DMS53 treated with DMSO at 0.1 percent for 48 hours (cell line): ENCODE measurements at regions not wholly inside any gene's neighbourhood (a gene's known extent, or its start where the extent isn't known, plus 50 kb on each side); places are given as distances from the start of the nearest gene placed in this dataset.

Source experiments
- DNase-seq: peaks from one replicate; lab custom pipeline; 2025; ENCODE audit not compliant: unreplicated experiment; lab: John Stamatoyannopoulos, UW

DNA sequence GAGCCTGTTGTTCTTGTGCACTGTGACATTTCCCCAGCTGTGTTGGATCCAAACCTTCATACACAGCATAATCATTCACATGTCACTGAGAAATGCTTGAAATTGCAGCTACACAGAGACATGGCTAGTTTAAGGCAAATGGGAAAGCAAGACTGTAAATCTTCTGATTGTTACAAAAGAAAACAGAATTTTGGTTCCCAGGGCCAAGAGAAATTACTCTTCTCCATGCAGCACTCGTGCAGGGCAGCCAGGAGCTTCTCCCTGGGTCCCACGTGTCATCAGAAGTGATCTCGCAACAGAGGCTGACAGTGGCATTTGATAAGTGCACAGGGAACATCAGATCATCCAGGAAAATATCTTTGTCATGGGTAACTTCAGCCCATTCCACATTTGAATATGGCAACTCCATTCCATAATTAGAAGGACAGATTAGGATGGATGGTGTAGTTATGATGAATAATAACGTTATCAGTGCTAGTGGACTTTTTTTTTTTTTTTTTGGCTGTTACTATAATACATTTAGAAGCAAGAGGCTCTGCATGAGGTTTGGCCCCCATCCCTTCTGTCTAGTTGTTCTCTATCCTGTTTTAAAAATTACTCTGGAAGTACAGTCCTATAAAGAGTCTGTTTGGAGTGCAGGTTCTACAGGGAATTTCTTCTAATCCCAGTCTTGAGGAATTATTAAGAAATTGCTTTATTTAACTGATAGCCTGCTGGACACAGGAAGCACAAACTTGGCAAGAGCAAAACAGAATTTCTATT, 571.0 kb upstream of the NOX3 start:
- no peak for DNase-seq

DNA sequence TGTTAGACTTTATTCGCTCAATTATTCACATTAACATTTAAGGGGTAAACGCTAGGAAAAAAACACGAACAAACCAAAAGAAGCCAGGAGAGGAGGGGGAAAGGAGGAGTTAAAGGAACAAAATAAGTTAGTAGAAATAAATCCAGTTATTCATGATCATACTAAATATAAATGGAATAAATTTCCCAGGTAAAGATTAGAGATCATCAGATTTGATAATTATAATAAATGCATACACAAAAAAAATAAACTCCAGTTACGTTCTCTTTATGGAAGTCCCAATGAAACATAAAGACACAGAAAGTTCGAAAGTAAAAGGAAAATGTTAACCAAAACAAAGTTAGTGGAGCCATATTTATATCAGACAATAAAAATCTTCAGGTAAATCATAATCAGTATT, 568.7 kb upstream of the NOX3 start:
- DNase-seq: no peak

DNA sequence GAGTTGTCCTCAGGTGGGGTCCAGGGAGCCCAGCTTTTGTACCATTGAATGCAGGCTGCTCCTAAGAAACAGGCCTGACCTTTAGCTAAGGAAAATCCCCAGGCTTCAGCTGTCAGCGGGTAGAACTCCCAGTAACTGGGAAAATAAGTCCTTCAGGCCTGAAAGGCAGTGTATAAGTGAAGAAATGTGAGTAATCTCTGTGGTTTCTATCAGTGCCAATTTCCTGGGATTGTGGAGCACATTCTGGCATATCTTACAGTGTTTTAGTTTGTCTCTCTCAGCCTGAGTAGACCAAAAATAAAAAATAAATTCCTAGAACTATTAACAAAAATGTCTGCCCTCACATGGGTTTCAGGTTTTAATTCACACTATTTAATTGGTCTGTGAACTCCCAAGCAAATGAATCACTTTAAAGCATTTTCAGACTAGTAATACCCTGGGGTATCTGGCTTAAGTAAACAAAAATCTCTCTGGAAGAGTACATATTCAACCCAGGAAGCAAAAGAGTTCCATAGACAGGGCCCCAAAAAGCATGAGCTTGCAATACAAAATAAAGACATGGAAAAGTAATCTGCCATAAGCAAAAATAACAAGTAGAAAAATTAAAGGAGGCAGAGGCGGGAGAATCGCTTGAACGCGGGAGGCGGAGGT, 566.2 kb upstream of the NOX3 start:
- DNase-seq: no peak

DNA sequence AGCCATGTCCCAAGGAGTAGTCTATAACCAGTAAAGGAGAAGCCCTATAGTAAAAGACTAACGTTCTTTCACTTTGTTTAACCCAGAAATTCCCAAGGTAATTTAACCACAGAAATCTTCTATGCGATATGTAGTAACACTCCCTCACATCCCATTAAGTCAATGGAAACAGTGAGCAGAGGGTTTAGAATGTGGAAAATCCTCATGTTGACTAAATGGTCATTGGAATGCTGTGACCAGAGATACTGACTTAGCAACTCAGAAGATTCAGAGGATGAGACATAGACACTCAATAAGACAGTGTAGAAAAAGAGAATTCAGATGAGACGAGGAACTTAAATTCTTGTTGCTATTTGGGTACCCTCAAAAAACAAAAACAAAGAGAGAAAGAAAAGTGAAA, 562.2 kb upstream of the NOX3 start:
- DNase-seq: no peak

DNA sequence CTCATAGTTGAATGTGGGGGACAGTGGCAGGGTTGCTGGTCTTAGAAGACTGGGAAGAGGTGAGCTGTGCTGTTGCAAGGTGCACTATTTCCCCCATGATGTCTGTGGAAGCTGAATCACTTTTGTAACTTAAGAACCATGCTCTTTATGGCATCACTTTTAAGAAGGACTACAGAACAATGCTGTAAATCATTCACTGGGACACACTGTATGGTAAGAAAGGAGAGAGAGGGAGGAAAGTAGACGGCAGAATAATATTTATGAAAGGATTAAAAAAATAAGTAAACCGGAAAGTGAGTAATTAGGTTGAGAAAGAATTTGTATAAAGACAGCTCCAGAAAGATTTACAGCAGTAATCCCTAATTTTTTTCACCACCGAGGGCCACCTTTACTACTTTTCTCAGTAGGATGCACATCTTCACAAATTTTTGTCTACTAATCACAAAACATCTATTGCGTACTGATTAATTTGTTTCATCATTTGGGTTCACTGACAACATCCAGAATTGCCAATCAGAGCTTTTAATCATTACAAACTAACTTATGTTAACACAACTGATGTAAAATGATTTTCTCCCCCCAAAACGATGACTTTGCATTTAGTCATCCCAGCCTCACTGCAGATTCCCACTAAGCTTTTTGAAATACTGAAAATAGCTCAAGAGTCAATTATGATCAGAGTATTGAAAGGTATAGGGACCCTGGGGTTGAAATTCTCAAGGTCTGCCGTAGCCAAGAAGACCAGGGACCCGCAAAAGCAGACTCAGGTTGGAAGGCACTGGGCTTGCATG, 560.7 kb upstream of the NOX3 start:
- no peak for DNase-seq

DNA sequence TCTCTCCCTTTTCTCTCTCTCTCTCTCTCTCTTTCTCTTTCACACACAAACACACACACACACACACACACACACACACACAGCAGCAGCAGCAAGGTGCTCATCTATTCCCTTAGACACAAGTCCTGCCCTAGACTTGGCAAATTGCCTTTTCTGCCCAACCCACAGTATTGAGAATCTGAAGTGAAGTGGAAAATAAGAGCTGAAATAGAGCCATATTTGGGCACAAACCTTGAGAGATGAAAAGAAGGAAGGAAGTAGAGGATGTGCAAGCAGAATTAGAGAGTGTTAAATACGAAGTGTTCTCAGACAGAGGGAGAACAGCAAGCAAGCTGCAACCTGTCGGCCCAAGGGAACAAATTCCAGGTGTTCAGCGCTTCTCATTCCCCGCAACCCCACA, 557.5 kb upstream of the NOX3 start:
- DNase-seq: no peak

DNA sequence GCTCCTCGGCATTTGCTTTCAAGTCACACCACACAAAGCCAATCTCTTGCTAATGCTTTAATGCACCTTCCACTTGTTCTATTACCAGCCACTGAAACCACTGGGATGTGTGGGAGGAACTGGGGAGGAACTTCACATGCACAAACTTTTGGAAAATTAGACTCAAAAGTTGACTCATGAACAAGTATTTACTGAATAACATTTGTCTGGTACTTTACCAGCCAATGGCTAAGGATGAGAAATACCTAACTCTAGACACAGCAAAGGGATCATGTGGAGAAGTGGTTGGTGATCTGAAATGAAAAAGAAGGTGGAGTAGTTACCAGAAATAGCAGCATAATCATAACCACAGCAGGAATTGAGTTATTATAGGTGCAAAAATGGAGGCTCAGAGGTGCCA, 554.0 kb upstream of the NOX3 start:
- no peak for DNase-seq

DNA sequence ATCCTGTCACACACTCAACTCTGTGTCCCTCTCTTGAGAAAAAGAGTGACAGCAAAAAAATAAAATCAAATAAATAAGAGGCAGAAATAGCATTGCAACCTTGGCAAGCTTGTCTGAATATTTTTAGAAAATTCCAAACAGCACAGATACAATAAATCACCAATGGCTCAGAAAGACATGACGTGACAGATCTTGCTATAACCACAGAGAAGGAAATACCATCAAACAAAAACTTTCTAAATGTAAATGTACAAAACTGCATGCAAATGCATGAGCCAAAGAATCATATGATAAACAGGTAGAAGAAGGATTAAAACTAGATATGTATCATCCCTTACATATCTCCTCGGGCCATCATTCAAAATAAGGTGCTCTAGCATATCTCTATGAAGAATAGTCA, 549.2 kb upstream of the NOX3 start:
- no peak for DNase-seq

DNA sequence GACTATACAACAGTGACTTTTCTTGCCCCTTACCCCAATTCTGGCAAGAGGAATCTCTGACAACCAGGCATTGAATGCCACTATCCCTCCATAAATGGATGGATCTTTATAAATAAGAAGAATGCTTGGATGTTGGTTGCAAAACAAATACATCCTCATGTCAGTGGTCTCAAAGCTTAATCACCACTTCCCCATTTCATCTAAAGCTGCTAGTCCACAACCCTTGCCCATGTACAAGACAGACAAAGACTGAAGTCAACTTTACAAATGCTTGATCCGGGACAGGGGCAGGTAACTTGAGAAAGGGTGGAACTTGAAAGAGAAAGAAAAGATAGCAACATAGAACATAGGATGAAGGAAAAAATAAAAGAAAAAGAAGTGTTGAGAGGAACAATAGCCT, 540.5 kb upstream of the NOX3 start:
- DNase-seq: no peak

DNA sequence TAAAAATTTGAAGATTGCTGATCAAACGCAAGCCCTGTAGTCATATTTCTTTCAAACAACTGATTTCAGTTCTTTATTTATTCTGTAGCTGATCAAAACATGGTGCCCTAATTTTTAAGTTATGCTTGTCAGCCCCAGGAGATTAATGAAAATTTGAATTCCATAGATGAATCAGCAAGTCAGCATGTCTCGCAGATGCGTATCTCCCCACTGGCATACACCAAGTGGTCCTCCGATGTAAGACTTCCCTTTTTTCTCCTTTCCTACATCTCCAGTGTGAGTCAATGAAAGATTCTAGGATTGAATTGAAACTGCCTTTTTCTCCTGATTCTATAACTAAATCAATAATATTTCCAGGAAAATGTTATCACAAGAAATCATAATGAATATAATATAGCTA, 539.6 kb upstream of the NOX3 start:
- DNase-seq: no peak

DNA sequence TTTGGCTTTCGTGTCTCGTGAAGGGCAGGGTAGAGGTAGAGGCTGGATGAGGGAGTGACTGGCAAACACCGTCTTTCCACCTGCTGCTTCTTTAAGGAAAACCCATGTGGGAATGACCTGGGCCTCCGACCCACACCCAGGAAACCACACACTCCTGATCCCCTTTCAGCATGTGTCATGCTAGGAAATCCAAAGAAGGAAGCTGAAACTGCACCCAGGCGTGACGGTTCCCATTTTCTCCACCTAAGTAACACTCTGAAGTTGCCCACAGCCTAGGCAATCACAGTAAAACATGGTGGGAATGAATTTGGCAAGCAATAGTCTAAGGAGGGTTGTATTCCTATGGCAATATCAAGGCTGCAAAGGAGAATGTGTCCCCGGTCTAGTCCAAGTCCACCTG, 538.4 kb upstream of the NOX3 start:
- no peak for DNase-seq

DNA sequence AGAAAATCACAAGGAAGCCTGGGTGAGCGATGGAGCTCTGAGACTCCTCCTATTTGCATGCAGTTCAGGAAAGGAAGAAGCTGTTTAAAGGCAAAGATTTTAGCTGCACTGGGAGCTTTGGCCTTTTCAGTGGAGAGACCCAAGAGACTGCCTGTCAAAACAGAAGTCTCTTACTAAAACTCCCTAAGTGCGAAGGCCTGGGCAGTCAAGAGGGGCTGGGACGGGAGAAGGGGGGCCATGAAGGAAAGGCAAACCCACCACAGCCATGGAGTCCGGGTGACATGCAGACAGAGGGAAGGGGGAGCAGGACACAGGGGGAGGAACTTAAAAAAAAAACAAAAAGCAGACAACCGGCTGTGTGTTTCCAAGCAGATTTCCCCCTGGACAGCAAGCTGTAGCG, 537.6 kb upstream of the NOX3 start:
- DNase-seq: no peak

DNA sequence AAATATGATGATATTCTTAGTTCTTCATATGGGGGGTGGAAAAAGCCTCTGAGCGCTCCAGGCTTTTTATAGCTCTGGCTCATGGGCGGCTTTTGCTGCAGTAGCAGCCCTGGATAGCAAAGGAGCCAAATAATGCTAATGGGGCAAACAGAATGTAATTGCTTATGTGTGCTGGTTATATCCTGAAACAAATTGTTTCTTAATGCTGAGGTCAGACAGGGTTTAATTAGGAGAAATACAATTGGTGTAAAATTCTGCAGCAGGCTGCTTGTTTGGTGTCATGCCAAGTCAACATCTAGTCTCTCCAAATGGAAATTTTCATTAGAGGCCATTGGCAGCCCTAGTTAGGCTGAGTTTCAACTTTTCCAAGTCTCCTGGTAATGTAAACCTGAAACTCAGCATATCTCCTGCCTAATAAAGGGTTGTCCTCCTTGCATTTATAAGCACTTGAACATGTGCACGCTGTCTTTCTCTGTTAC, 530.1 kb upstream of the NOX3 start:
- DNase-seq: no peak

DNA sequence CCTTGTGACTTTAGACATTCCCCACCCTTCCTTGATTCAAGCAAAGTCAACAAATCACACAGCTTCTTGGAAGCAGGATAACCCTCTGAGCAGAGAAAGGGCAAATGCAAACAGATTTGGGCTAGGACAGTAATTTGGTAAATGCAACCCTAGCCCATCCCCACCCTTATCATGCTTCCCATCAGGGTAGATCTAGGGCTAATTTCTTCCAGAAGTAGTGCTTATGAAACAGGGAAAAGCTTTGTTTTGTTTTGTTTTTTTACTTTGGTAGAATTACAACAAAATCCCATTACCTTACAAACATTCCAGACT, 525.1 kb upstream of the NOX3 start:
- DNase-seq: no peak

DNA sequence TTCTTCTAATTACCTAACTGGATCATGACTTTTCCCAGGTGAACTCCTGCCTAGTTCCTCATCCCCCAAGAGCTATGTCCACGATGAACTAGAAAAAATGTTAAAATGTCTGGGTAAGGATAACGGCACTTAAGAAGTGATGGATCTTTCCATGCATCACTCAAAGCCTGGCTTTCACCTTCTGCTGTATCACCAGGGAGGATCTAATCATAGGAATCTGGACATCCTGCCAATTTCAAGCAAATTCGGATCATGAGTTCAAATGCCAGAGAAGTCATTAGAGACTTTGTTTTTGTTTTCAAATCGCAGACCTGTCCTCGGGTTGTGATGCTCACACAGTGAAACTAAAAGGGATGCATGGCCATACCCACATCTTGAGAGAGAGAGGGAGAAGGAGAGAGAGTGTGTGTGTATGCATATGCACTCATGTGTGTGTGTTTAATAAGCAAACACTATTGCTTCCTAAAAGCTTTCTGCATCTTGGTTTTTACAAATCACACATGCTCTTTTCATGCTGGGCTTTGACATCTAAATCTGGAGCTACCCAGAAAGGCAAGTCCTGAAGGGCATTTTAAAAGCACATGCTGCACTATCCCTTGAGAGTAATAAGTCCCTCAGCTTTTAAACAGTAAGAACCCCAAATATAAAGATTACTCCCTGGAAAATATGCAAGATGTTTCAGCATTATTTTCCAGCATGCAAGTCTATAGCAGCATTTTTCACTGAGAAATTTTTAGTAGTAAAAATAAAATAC, 524.6 kb upstream of the NOX3 start:
- no peak for DNase-seq

DNA sequence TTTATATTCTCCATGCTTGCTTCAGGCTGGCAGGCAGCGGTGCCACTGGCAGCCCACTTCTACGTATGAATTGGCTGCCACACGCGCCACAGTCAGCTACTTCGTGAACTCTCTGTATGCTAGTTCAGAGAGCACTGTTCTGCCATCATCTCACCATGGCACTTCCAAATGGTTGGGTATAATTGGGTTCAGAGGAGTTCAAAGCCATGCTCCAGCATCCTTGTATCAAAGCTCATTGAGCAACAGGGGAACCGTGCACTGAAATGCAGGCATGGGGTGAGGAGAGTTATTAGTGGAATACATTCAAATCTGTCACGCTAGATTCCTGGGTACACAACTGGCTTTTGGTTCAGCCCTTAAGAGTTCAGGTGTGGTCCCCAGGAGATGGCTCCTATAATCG, 519.9 kb upstream of the NOX3 start:
- no peak for DNase-seq

DNA sequence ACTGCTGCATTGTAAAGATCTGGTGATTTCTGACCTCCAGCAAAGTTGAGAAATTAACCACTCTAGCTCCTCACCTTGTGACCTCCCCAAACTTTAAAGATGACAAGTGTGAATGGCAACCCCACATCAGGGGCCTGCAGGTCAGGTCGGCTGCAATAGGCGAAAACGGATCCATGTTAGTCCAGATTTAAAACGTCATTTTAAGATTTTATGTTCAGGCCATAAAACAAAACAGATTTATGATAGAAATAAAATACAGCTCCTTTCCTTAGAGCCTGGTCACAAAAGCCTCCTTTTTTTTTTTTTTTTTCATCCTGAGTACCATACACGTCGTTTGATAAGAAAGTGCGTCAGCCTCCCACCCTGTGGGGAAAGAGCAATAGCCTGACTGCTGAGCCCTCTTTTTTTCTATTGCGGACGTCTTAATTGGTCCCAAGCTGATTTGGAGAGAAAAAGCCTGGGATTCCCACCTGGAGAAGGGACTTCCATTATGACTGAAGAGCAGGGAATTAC, 519.2 kb upstream of the NOX3 start:
- DNase-seq: no peak

DNA sequence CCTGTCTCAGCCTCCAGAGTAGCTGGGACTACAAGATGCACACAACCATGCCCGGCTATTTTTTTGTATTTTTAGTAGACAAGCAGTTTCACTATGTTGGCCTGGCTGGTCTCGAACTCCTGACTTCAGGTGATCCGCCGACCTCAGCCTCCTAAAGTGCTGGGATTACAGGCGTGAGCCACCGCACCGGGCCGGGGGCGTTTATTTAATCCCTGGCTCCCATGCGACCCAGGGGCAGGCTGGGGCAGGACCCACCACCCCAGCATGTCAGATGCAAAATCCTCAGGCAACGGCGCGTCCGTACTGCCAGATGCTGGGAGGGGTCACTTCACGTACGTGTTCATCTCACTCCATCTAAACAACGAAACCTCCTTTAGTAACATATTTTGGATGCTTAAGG, 518.7 kb upstream of the NOX3 start:
- DNase-seq: no peak

DNA sequence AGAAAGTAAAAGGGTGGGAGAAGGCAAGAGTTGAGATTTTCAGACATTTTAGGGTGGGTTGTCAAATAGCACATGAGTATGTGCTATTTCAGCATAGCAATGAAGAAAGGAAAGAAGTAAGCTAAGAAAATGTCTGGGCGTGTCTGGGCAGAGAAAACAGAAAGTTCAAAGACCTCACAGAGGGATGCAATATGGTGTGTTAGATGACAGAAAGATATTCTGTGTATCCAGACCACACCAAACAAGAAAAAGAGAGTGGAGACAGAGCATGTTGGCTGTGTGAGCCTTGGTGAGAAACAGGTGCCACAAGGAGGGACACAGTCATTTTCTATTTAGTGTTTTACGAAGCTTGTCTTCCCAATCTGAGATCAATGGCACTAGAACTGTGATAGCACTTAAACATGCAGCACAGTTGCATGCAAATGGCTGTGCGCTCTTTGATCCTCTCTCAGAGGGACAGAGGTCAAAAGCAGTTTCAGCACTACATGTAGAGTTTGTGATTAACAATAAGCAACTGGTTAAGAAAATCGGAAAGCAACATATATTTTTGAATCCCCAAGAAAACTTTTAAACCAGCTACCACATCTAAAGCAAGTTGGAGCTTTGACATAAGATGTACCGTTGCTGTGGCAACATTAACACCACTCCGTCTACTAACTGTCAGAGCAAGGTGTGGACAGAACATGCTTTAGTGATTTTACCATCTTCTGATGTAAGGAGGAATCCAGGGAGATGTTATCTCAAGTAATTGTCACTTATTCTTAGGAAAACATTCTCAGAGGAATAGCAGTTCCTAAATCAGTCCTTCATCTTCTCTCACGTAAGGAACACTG, 515.5 kb upstream of the NOX3 start:
- DNase-seq: no peak

DNA sequence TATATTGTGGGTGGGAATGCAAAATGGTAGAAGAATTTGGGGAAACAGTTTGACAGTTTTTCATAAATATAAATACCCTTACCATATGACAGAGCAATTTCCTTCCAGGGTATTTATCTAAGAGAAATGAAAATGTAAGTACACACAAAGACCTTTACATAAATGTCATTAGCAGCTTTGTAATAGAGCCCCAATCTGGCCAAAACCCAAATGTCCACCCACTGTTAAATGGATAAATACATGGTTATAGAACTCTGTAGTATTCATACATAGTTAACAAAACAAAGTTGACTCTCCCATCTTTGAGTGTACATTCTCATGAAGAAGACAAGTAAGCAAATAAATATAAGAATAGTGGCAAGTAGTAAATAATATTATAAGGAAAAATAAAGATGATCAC, 514.8 kb upstream of the NOX3 start:
- no peak for DNase-seq
